Stimulated activated memory B cell treated with anti-CD40 and anti-IgM and Interleukin-4, amounts not matched to agents 10 μg/mL and 1 μg/mL and 100 μg/mL, for 72 hours (primary cell): ENCODE measurements at regions not wholly inside any gene's neighbourhood (a gene's known extent, or its start where the extent isn't known, plus 50 kb on each side); places are given as distances from the start of the nearest gene placed in this dataset.

ENCODE experiments used
- ATAC-seq: fragments of 150-1000 bp; cut with Tn5 transposase; 2 replicates; pipeline ENCODE4 v1.10.0; 2021
- H3K27ac Mint-ChIP-seq: one replicate; pipeline ENCODE4 v1.8.0; 2022; ENCODE audit warnings: mild to moderate bottlenecking, mixed read lengths
- H3K27me3 Mint-ChIP-seq: one replicate; pipeline ENCODE4 v1.8.0; 2022; ENCODE audit warnings: mixed read lengths
- H3K36me3 Mint-ChIP-seq: one replicate; pipeline ENCODE4 v1.8.0; 2022; ENCODE audit warnings: mixed read lengths
- H3K4me1 Mint-ChIP-seq: one replicate; pipeline ENCODE4 v1.8.0; 2022; ENCODE audit warnings: mixed read lengths
- H3K4me3 Mint-ChIP-seq: one replicate; pipeline ENCODE4 v1.8.0; 2022; ENCODE audit warnings: mild to moderate bottlenecking, moderate library complexity, mixed read lengths
- H3K9me3 Mint-ChIP-seq: one replicate; pipeline ENCODE4 v1.8.0; 2022; ENCODE audit warnings: mixed read lengths

DNA sequence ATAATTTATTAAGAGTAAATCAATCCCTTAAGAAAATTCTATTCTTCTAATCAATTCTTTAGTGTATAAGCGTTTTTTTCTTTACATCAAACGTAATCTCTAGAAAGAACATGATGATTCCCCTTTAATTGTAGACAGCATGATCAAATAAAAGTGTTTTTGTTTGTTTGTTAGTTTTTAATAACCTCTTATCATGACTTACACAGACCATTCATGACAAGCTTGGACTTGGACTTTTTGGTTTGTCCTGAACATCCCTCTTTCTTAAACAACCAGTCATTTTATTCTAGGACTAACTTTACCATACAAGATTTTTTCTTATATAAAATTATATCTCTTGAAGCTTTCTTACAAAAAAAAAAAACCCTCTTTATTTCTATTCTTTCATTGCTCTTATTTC lies 344.6 kb upstream of the SPOCK3 start:
- H3K4me3 Mint-ChIP-seq: no peak overlapping the region
- no peaks in the 10 kb centered on the region for H3K4me1 Mint-ChIP-seq

DNA sequence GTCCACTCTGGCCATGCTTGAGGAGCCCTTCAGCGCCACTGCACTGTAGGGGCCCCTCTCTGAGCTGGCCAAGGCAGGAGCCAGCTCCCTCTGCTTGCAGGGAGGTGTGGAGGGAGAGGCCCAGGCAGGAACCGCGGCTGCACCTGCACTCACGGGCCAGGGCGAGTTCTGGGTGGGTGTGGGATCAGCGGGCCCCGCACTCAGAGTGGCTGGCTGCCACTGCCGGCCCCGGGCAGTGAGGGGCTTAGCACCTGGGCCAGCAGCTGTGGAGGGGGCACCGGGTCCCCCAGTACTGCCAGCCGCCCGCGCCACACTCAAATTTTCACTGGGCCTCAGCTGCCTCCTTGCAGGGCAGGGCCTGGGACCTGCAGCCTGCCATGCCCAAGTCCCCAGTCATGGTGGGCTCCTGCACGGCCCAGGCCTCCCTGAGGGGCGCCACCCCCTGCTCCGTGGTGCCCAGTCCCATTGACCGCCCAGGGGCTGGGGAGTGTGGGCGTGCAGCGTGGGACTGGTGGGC lies 347.2 kb upstream of the SPOCK3 start:
- ATAC-seq: peak; percentile 51
- Mint-ChIP-seq H3K4me3 (no peak overlapping the region), H3K27me3 (no peaks in the 10 kb centered on the region), H3K27ac (no peak overlapping the region), H3K36me3 (no peaks in the 10 kb centered on the region), H3K4me1 (no peaks in the 10 kb centered on the region), H3K9me3 (peaks cover 10% of the 10 kb centered on the region)

More for the DNA sequence above, 344.6 kb upstream of the SPOCK3 start:
- Mint-ChIP-seq H3K36me3 (no peaks in the 10 kb centered on the region), H3K27ac (no peak overlapping the region), H3K27me3 (no peaks in the 10 kb centered on the region), H3K9me3 (peaks cover 5% of the 10 kb centered on the region)
- ATAC-seq: no peak

DNA sequence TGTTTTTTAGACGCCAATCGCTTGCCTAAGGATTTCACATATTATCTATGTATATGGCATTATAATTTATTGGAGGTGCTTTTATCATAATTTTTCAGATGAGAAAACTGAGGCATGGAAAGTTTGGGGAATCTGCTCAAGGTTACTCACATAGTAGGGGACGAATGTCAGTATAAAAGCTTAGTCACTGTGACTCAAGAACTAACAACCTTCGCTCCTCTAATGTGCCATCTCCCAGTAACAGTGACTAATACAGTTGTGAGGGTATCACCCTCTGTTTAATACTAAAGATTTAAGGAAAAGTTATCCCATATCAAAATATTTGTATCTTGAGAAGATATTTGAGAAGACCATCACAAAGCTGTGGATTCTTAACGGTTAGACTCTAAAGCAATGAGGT lies 353.1 kb upstream of the SPOCK3 start:
- ATAC-seq: no peak
- Mint-ChIP-seq H3K27me3 (no peaks in the 10 kb centered on the region), H3K27ac (no peak overlapping the region), H3K4me3 (no peak overlapping the region), H3K36me3 (no peaks in the 10 kb centered on the region), H3K9me3 (peaks cover 8% of the 10 kb centered on the region), H3K4me1 (no peaks in the 10 kb centered on the region)

DNA sequence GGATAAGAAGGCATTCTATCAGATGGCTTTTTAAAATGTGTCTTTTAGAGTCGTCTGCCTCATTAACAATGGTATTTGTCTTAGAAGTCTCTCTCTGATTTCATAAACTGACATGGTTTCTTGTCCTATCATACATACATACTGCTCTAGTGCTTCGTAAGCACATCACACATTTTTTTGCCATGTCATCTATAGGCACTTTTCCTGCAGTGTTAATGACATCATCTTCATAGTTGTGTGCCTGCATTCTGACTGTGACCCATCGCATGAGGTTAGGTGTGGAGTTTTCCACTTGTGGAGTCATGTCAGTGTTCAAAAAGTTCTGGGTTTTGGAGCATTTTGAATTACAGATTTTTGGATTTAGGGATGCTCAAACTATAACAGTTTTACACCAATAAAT lies 361.6 kb upstream of the SPOCK3 start:
- Mint-ChIP-seq H3K36me3 (no peaks in the 10 kb centered on the region), H3K4me3 (no peak overlapping the region), H3K27ac (no peak overlapping the region), H3K4me1 (no peaks in the 10 kb centered on the region), H3K9me3 (no peaks in the 10 kb centered on the region), H3K27me3 (no peaks in the 10 kb centered on the region)
- no peak for ATAC-seq

DNA sequence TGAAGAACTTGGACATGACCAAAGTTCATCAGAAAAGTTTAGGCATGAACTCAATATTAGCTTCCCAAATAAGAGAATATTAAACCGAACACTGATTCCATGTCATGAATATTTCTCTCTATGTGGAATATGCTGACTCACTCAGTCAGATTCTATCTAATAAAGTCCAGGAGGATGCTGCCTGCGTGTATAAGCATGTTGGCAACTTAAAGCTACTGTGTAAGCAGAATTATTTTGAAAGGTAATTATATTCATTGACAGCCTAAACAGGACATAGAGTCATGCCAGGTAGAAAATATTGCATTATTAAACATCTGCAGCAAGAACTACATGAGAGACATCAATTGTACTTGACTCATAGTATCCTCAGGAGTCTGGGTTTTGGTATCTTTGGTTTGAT lies 367.9 kb upstream of the SPOCK3 start:
- no peak for ATAC-seq
- H3K36me3 Mint-ChIP-seq: no peaks in the 10 kb centered on the region
- no peaks in the 10 kb centered on the region for H3K4me1 Mint-ChIP-seq
- no peak overlapping the region for H3K27ac Mint-ChIP-seq
- no peak overlapping the region for H3K4me3 Mint-ChIP-seq
- no peaks in the 10 kb centered on the region for H3K27me3 Mint-ChIP-seq
- no peaks in the 10 kb centered on the region for H3K9me3 Mint-ChIP-seq

DNA sequence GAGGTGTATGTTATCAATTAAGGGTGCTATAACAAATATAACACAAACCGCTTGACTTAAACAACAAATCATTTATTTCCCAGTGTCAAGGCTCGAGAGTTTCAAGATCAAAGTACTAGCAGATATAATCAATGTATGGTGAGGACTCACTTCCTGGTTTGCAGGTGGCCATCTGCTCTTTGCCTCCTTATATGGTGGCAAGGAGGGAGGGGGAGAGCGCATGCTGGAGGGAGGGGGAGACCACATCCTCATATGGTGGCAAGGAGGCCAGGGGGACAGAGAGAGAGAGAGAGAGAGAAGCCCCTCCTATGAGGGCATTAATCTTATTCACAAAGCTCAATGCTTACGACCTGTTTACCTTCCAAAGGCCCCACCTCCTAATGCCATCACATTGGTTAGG lies 372.3 kb upstream of the SPOCK3 start:
- H3K27me3 Mint-ChIP-seq: no peaks in the 10 kb centered on the region
- no peaks in the 10 kb centered on the region for H3K4me1 Mint-ChIP-seq
- H3K4me3 Mint-ChIP-seq: no peak overlapping the region
- H3K27ac Mint-ChIP-seq: no peak overlapping the region
- H3K9me3 Mint-ChIP-seq: no peaks in the 10 kb centered on the region
- ATAC-seq: no peak
- no peaks in the 10 kb centered on the region for H3K36me3 Mint-ChIP-seq

DNA sequence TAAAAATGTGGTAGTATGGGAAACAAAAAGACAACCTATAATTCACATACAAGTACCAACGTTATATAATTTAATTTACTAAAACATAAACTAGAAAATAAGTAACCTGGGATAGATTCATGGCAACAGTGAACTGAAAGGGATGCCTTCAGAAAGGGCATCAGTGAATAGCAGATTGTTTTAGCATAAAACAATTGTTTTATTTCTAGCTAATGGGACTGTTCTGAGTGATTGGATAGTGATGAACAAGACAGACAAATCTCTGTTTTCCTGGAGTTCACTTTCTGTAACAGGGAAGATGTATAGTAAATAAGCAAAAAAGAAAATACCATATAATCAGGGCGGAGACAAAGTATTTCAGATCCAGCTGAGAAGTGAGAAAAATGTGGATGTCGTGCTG lies 379.1 kb upstream of the SPOCK3 start:
- Mint-ChIP-seq H3K36me3 (no peaks in the 10 kb centered on the region), H3K9me3 (peaks cover 6% of the 10 kb centered on the region), H3K4me1 (no peaks in the 10 kb centered on the region), H3K27ac (no peak overlapping the region), H3K4me3 (no peak overlapping the region), H3K27me3 (no peaks in the 10 kb centered on the region)
- no peak for ATAC-seq

DNA sequence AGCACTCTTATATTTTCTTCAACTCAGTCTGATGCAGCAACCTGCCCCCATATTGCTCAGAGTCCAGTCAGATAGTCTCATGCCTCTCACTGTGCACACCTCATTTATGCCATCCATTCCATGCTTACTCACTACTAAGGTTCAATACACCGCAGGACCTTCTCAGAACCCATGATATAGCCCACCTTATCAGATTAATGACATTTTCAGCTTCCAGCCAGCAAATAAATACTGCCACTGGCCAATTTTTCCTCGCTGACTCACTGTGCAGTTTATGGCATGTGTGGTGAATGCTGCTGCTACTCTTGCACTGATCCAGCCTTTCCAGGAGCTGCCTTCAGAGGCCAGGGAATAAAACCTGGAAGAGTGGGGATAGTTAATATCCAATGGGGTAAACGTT lies 380.6 kb upstream of the SPOCK3 start:
- Mint-ChIP-seq H3K36me3 (no peaks in the 10 kb centered on the region), H3K4me1 (no peaks in the 10 kb centered on the region), H3K4me3 (no peak overlapping the region), H3K27me3 (no peaks in the 10 kb centered on the region), H3K27ac (no peak overlapping the region), H3K9me3 (peaks cover 6% of the 10 kb centered on the region)
- ATAC-seq: peak; percentile 31

DNA sequence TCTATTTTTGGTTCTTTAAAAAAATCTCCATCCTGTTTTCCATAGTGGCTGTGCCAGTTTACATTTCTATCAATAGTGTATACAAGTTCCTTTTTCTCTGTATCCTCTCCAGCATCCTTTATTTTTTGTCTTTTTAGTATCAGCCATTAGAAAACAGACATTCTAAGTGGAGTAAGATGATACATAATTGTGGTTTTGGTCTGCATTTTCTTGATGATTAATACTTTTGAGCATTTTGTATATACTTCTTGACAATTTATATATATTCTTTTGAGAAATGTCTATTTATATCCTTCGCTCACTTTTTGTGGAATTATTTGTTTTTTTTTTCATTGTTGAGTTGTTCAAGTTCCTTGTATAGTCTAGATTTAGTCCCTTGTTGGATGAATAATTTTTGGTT lies 382.2 kb upstream of the SPOCK3 start:
- H3K4me1 Mint-ChIP-seq: no peaks in the 10 kb centered on the region
- H3K4me3 Mint-ChIP-seq: no peak overlapping the region
- peaks cover 6% of the 10 kb centered on the region for H3K9me3 Mint-ChIP-seq
- H3K27ac Mint-ChIP-seq: no peak overlapping the region
- ATAC-seq: no peak
- no peaks in the 10 kb centered on the region for H3K27me3 Mint-ChIP-seq
- H3K36me3 Mint-ChIP-seq: no peaks in the 10 kb centered on the region

DNA sequence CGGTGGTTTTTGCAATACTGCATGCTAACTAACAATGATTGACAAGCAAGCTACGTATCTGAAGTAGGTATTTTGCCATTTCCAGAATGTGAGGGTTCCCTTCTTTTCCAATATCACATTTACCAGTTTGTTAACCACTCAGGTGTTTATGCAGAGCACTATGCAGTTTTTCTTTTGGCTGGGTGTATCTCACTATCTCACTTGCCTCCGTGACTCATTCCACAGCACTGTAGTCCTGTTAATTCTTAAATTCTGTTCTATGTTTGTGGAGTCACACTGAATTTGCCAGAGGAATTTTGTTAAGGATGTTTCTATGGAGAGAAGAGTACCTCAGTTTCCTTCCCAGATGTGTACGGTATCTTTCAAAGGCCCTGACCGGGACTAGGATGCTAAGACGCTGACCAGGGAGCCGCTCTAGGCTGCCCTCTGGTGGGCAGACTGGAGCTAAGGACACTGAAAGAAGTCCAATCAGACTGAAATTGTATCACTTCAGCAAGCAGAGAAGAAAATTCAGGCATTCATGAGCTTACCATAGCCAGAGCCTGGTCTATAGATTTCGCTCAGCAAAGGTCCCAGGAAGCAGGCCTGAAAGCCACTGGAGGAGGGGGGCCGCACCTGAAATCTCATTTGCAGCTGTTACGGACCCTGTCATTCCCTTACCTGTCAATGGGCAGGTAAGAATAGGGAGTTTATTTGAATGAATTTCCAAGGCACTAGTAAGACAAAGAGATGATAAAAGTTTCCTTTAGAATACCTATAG lies 388.4 kb upstream of the SPOCK3 start:
- no peaks in the 10 kb centered on the region for H3K4me1 Mint-ChIP-seq
- no peaks in the 10 kb centered on the region for H3K27me3 Mint-ChIP-seq
- H3K4me3 Mint-ChIP-seq: no peak overlapping the region
- H3K9me3 Mint-ChIP-seq: peaks cover 3% of the 10 kb centered on the region
- peak; percentile 54 for ATAC-seq
- H3K27ac Mint-ChIP-seq: no peak overlapping the region
- no peaks in the 10 kb centered on the region for H3K36me3 Mint-ChIP-seq

DNA sequence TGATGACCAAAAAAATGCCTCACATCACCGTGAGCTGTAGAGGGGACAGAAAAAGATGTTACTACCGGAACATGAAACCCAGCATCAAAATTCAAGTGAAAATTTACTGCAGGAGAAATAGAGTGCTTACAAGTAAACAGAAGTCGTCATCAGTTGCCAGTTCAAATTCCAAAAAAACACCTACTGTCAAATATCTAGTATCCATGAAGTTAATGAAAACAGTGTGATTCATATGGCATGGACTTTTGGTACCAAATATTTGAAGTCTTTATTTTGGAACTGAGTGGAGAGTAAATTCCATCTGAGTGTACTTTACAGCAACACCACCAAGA lies 388.9 kb upstream of the SPOCK3 start:
- H3K36me3 Mint-ChIP-seq: no peaks in the 10 kb centered on the region

DNA sequence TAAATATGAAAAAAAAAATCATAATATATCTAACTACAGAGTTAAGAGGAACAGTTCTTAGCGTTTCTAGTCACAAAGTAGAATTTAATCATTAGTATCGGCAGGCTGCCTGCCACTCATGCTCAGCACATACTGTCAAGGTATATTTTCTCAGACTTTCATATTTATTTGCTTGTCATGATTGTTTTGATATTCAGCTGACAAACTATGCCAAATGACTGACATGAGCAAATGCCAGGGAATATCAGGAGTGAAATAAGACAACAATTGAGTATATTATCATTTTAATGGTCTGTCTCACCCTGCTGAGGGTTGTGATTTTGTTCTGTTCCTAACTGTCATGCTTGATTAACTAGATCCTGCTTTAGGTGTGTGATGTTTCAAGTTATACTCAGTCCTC lies 395.0 kb upstream of the SPOCK3 start:
- no peak for ATAC-seq
- no peak overlapping the region for H3K27ac Mint-ChIP-seq
- H3K36me3 Mint-ChIP-seq: no peaks in the 10 kb centered on the region
- no peaks in the 10 kb centered on the region for H3K27me3 Mint-ChIP-seq
- H3K4me1 Mint-ChIP-seq: no peaks in the 10 kb centered on the region
- peaks cover 11% of the 10 kb centered on the region for H3K9me3 Mint-ChIP-seq
- no peak overlapping the region for H3K4me3 Mint-ChIP-seq

More for the DNA sequence above, 388.9 kb upstream of the SPOCK3 start:
- Mint-ChIP-seq H3K27ac (no peak overlapping the region), H3K4me1 (no peaks in the 10 kb centered on the region), H3K9me3 (no peaks in the 10 kb centered on the region), H3K27me3 (no peaks in the 10 kb centered on the region), H3K4me3 (no peak overlapping the region)
- no peak for ATAC-seq

DNA sequence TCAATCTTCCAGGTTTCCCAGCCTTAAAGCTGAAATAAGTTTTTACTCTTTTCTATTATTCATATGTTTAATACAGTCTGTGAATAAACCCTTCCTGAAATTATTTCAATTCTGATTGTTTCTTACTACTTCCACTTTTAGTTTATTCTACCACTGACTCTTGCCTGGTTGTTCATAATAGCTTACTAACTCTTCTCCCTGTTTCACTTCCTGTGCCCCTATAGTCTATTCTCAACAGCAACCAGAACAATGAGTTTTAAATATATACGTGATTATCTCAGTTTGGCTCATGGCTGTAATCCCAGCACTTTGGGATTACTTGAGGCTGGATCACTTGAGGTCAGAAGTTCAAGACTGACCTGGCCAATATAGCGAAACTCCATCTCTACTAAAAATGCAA lies 408.0 kb upstream of the SPOCK3 start:
- Mint-ChIP-seq H3K27me3 (no peaks in the 10 kb centered on the region), H3K9me3 (no peaks in the 10 kb centered on the region), H3K4me3 (no peak overlapping the region), H3K4me1 (no peaks in the 10 kb centered on the region), H3K36me3 (no peaks in the 10 kb centered on the region), H3K27ac (no peak overlapping the region)
- ATAC-seq: no peak

DNA sequence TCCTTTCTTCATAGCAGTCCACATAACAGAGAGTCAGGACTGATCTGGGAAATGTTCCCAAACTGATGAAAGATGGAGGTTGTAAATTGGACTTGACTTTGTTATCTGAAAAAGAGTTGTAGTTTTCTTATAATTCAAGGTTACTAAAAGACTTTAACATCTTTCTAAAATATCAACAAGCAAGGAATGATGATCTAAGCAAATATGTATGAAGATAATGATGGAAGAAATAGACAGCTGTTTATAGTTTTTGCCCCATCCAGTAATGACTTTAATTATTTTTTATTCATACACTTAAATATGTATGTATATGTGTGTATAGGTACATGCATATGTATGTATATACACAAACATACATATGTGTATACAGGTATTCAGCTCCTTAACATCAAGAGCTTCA lies 411.1 kb upstream of the SPOCK3 start:
- Mint-ChIP-seq H3K4me3 (no peak overlapping the region), H3K4me1 (no peaks in the 10 kb centered on the region), H3K36me3 (no peaks in the 10 kb centered on the region), H3K9me3 (no peaks in the 10 kb centered on the region), H3K27ac (no peak overlapping the region), H3K27me3 (no peaks in the 10 kb centered on the region)
- ATAC-seq: no peak

DNA sequence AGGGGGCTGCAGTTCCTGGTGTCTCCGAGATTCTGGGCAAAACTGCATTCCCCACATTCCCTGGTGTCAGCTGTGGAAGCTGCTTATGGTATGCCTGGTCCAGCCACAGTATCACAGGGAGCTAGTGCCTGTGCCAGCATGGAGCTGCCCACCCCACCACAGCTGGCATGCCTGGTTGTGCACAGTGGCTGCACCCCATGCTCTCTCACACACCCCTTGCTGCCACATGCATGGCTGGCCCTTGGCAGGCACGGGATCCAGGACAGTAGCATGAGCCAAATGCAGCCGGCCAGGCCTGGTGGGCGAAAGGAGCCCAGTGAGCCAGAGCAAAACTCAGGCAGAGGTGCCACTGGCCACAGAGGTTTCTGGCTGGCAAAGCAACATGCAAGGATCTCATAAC lies 418.0 kb upstream of the SPOCK3 start:
- H3K9me3 Mint-ChIP-seq: no peaks in the 10 kb centered on the region
- H3K4me1 Mint-ChIP-seq: no peaks in the 10 kb centered on the region
- no peak for ATAC-seq
- no peaks in the 10 kb centered on the region for H3K27me3 Mint-ChIP-seq
- no peak overlapping the region for H3K4me3 Mint-ChIP-seq
- H3K27ac Mint-ChIP-seq: no peak overlapping the region
- no peaks in the 10 kb centered on the region for H3K36me3 Mint-ChIP-seq

DNA sequence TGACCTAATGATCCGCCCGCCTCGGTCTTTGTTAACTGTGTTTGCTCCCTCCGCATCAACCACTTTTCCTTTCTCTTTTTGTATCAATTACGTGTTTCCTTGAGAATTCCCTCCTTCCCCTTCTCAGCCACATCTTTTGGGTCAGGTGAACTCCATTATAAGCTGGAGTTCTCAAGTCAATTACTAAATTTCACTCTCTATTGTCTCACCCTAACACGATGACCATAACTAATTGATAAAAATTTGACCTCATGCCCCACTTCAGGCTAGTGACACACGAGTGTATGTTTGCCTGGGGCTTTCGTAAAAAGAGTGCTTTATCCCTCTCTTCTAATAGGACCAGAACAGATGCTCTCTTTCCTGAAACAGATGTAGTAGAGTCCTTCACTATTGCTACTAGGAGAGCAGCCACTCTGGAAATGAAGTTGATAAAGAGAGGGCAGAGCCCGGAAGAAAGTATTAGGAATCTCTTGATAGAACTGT lies 403.6 kb upstream of the ANXA10 start:
- H3K4me1 Mint-ChIP-seq: no peaks in the 10 kb centered on the region
- no peak overlapping the region for H3K4me3 Mint-ChIP-seq
- no peaks in the 10 kb centered on the region for H3K36me3 Mint-ChIP-seq

More for the DNA sequence above, 403.6 kb upstream of the ANXA10 start:
- no peaks in the 10 kb centered on the region for H3K27me3 Mint-ChIP-seq
- no peak overlapping the region for H3K27ac Mint-ChIP-seq
- ATAC-seq: no peak
- peaks cover 3% of the 10 kb centered on the region for H3K9me3 Mint-ChIP-seq
